Stimulated activated naive CD8-positive, alpha-beta T cell treated with anti-CD3 and anti-CD28 coated beads, Interleukin-15, Interleukin-2, amounts not matched to agents 100 ng/mL and 50 ng/mL, for 24 hours (primary cell): ENCODE measurements at regions not wholly inside any gene's neighbourhood (a gene's known extent, or its start where the extent isn't known, plus 50 kb on each side); places are given as distances from the start of the nearest gene placed in this dataset.

Experiments
- H3K27ac Mint-ChIP-seq: one replicate; pipeline ENCODE4 v1.8.0; 2021; ENCODE audit warnings: mild to moderate bottlenecking, mixed read lengths
- H3K27me3 Mint-ChIP-seq: one replicate; pipeline ENCODE4 v1.8.0; 2021; ENCODE audit warnings: mixed read lengths
- H3K36me3 Mint-ChIP-seq: one replicate; pipeline ENCODE4 v1.8.0; 2021; ENCODE audit warnings: low read depth, mixed read lengths
- H3K4me1 Mint-ChIP-seq: one replicate; pipeline ENCODE4 v1.8.0; 2021; ENCODE audit warnings: low read depth, mixed read lengths
- H3K4me3 Mint-ChIP-seq: one replicate; pipeline ENCODE4 v1.8.0; 2021; ENCODE audit warnings: mild to moderate bottlenecking, mixed read lengths
- H3K9me3 Mint-ChIP-seq: one replicate; pipeline ENCODE4 v1.8.0; 2021; ENCODE audit warnings: mixed read lengths

GRCh38 chr15:66844041-66844746 lies 142.2 kb downstream of the SMAD6 start:
- H3K4me1 Mint-ChIP-seq = peaks cover 4% of the 10 kb centered on the region

GRCh38 chr15:66844747-66845145 lies 142.7 kb downstream of the SMAD6 start:
- H3K27ac Mint-ChIP-seq = no peak overlapping the region
- no peak overlapping the region for H3K4me3 Mint-ChIP-seq
- H3K27me3 Mint-ChIP-seq = peaks cover 42% of the 10 kb centered on the region
- H3K36me3 Mint-ChIP-seq = no peaks in the 10 kb centered on the region
- peaks cover 4% of the 10 kb centered on the region for H3K4me1 Mint-ChIP-seq
- H3K9me3 Mint-ChIP-seq = no peaks in the 10 kb centered on the region

More at GRCh38 chr15:66844041-66844746, 142.2 kb downstream of the SMAD6 start:
- H3K27ac Mint-ChIP-seq = no peak overlapping the region
- H3K36me3 Mint-ChIP-seq = no peaks in the 10 kb centered on the region
- peaks cover 42% of the 10 kb centered on the region for H3K27me3 Mint-ChIP-seq
- H3K9me3 Mint-ChIP-seq = no peaks in the 10 kb centered on the region
- H3K4me3 Mint-ChIP-seq = no peak overlapping the region

GRCh38 chr15:66845266-66845785 lies 143.3 kb downstream of the SMAD6 start:
- H3K4me1 Mint-ChIP-seq = peaks cover 4% of the 10 kb centered on the region
- H3K27me3 Mint-ChIP-seq = peaks cover 42% of the 10 kb centered on the region
- no peaks in the 10 kb centered on the region for H3K36me3 Mint-ChIP-seq
- H3K27ac Mint-ChIP-seq = no peak overlapping the region
- no peak overlapping the region for H3K4me3 Mint-ChIP-seq
- H3K9me3 Mint-ChIP-seq = no peaks in the 10 kb centered on the region

- Mint-ChIP-seq H3K27ac (no peak overlapping the region), H3K4me3 (no peak overlapping the region), H3K36me3 (no peaks in the 10 kb centered on the region), H3K9me3 (no peaks in the 10 kb centered on the region), H3K4me1 (peaks cover 4% of the 10 kb centered on the region), H3K27me3 (peaks cover 40% of the 10 kb centered on the region)
These were observed 144.0 kb downstream of the SMAD6 start for GRCh38 chr15:66846031-66846430.

GRCh38 chr15:66846811-66847210 lies 144.8 kb downstream of the SMAD6 start:
- H3K4me3 Mint-ChIP-seq = no peak overlapping the region
- no peaks in the 10 kb centered on the region for H3K36me3 Mint-ChIP-seq
- no peaks in the 10 kb centered on the region for H3K9me3 Mint-ChIP-seq
- peaks cover 34% of the 10 kb centered on the region for H3K27me3 Mint-ChIP-seq
- peaks cover 8% of the 10 kb centered on the region for H3K4me1 Mint-ChIP-seq
- H3K27ac Mint-ChIP-seq = no peak overlapping the region

GRCh38 chr15:66847565-66847991 lies 145.5 kb downstream of the SMAD6 start:
- H3K4me3 Mint-ChIP-seq = no peak overlapping the region
- H3K9me3 Mint-ChIP-seq = no peaks in the 10 kb centered on the region
- H3K27ac Mint-ChIP-seq = no peak overlapping the region
- H3K4me1 Mint-ChIP-seq = peaks cover 6% of the 10 kb centered on the region
- H3K36me3 Mint-ChIP-seq = no peaks in the 10 kb centered on the region
- H3K27me3 Mint-ChIP-seq = peaks cover 34% of the 10 kb centered on the region

GRCh38 chr15:66848116-66848515 lies 146.1 kb downstream of the SMAD6 start:
- no peak overlapping the region for H3K27ac Mint-ChIP-seq
- H3K27me3 Mint-ChIP-seq = peaks cover 32% of the 10 kb centered on the region
- H3K4me1 Mint-ChIP-seq = peaks cover 6% of the 10 kb centered on the region
- no peaks in the 10 kb centered on the region for H3K36me3 Mint-ChIP-seq
- H3K9me3 Mint-ChIP-seq = no peaks in the 10 kb centered on the region
- no peak overlapping the region for H3K4me3 Mint-ChIP-seq

- no peak overlapping the region for H3K27ac Mint-ChIP-seq
These were observed 146.8 kb downstream of the SMAD6 start for GRCh38 chr15:66848686-66849392.

GRCh38 chr15:66849393-66849745 lies 147.3 kb downstream of the SMAD6 start:
- peaks cover 28% of the 10 kb centered on the region for H3K27me3 Mint-ChIP-seq

More at GRCh38 chr15:66848686-66849392, 146.8 kb downstream of the SMAD6 start:
- Mint-ChIP-seq H3K27me3 (peaks cover 27% of the 10 kb centered on the region), H3K36me3 (no peaks in the 10 kb centered on the region), H3K4me1 (peaks cover 6% of the 10 kb centered on the region), H3K4me3 (no peak overlapping the region), H3K9me3 (no peaks in the 10 kb centered on the region)

GRCh38 chr15:66849746-66850077 lies 147.7 kb downstream of the SMAD6 start:
- peaks cover 6% of the 10 kb centered on the region for H3K4me1 Mint-ChIP-seq
- no peaks in the 10 kb centered on the region for H3K36me3 Mint-ChIP-seq
- H3K27me3 Mint-ChIP-seq = peaks cover 25% of the 10 kb centered on the region
- H3K9me3 Mint-ChIP-seq = no peaks in the 10 kb centered on the region
- H3K4me3 Mint-ChIP-seq = no peak overlapping the region
- no peak overlapping the region for H3K27ac Mint-ChIP-seq

More at GRCh38 chr15:66849393-66849745, 147.3 kb downstream of the SMAD6 start:
- H3K9me3 Mint-ChIP-seq = no peaks in the 10 kb centered on the region
- no peaks in the 10 kb centered on the region for H3K36me3 Mint-ChIP-seq
- H3K27ac Mint-ChIP-seq = no peak overlapping the region
- H3K4me3 Mint-ChIP-seq = no peak overlapping the region
- H3K4me1 Mint-ChIP-seq = peaks cover 6% of the 10 kb centered on the region

GRCh38 chr15:66850078-66850991 lies 148.3 kb downstream of the SMAD6 start:
- Mint-ChIP-seq H3K27me3 (peaks cover 24% of the 10 kb centered on the region), H3K9me3 (no peaks in the 10 kb centered on the region), H3K4me3 (no peak overlapping the region), H3K27ac (no peak overlapping the region), H3K4me1 (peaks cover 6% of the 10 kb centered on the region), H3K36me3 (no peaks in the 10 kb centered on the region)

GRCh38 chr15:66850996-66851310 lies 148.9 kb downstream of the SMAD6 start:
- Mint-ChIP-seq H3K4me1 (peaks cover 6% of the 10 kb centered on the region), H3K27me3 (peaks cover 22% of the 10 kb centered on the region), H3K36me3 (no peaks in the 10 kb centered on the region), H3K27ac (no peak overlapping the region), H3K9me3 (no peaks in the 10 kb centered on the region), H3K4me3 (no peak overlapping the region)

- H3K27me3 Mint-ChIP-seq = peaks cover 20% of the 10 kb centered on the region
These were observed 149.5 kb downstream of the SMAD6 start for GRCh38 chr15:66851311-66852063.

More at GRCh38 chr15:66851311-66852063, 149.5 kb downstream of the SMAD6 start:
- H3K36me3 Mint-ChIP-seq = no peaks in the 10 kb centered on the region
- no peak overlapping the region for H3K27ac Mint-ChIP-seq
- H3K4me3 Mint-ChIP-seq = no peak overlapping the region
- H3K9me3 Mint-ChIP-seq = no peaks in the 10 kb centered on the region
- peaks cover 6% of the 10 kb centered on the region for H3K4me1 Mint-ChIP-seq
